ENCODE measurements at regions not wholly inside any gene's neighbourhood (a gene's known extent, or its start where the extent isn't known, plus 50 kb on each side); places are given as distances from the start of the nearest gene placed in this dataset.

GRCh38 chr18:54090856-54091255 lies 133.6 kb downstream of the MBD2 start:
- TF ChIP-seq CTCF (IDR thresholded peaks at IDR 0.05): no peak
- no peak for TF ChIP-seq EP300 (IDR thresholded peaks at IDR 0.05)
